DMS114 treated with DMSO at 0.1 percent for 48 hours (cell line): ENCODE measurements at regions not wholly inside any gene's neighbourhood (a gene's known extent, or its start where the extent isn't known, plus 50 kb on each side); places are given as distances from the start of the nearest gene placed in this dataset.
"Not testable (repeated sequence)": the region's sequence is repeated elsewhere in the genome, so short reads cannot be mapped to it uniquely, and the experiment has no call there.

Experiments
- DNase-seq: peaks from one replicate; lab custom pipeline; 2025; ENCODE audit not compliant: unreplicated experiment; lab: John Stamatoyannopoulos, UW

- DNase-seq = not testable (repeated sequence)
These were observed 283.0 kb downstream of the FOXL1 start for GRCh38 chr16:86861270-86861858.

- DNase-seq = no peak
These were observed 284.4 kb downstream of the FOXL1 start for GRCh38 chr16:86862595-86863280.

- no peak for DNase-seq
These were observed 285.3 kb downstream of the FOXL1 start for GRCh38 chr16:86863609-86864008.

GRCh38 chr16:86864586-86864985, 286.2 kb downstream of the FOXL1 start:
- DNase-seq = no peak

- DNase-seq = no peak
These were observed 287.7 kb downstream of the FOXL1 start for GRCh38 chr16:86865851-86866662.

GRCh38 chr16:86866986-86867722, 288.8 kb downstream of the FOXL1 start:
- no peak for DNase-seq

- no peak for DNase-seq
These were observed 289.7 kb downstream of the FOXL1 start for GRCh38 chr16:86868070-86868469.

- no peak for DNase-seq
These were observed 290.4 kb downstream of the FOXL1 start for GRCh38 chr16:86868786-86869185.

GRCh38 chr16:86869288-86870022, 291.1 kb downstream of the FOXL1 start:
- DNase-seq = peak; percentile 31

- no peak for DNase-seq
These were observed 292.0 kb downstream of the FOXL1 start for GRCh38 chr16:86870380-86870779.

GRCh38 chr16:86872131-86872530, 293.8 kb downstream of the FOXL1 start:
- DNase-seq = no peak

- DNase-seq = no peak
These were observed 294.5 kb downstream of the FOXL1 start for GRCh38 chr16:86872833-86873232.

GRCh38 chr16:86874141-86874540, 295.8 kb downstream of the FOXL1 start:
- no peak for DNase-seq

GRCh38 chr16:86876499-86876898, 298.1 kb downstream of the FOXL1 start:
- no peak for DNase-seq

- no peak for DNase-seq
These were observed 298.8 kb downstream of the FOXL1 start for GRCh38 chr16:86877108-86877507.

GRCh38 chr16:86877835-86878234, 299.5 kb downstream of the FOXL1 start:
- no peak for DNase-seq

- DNase-seq = no peak
These were observed 300.1 kb downstream of the FOXL1 start for GRCh38 chr16:86878236-86879080.

GRCh38 chr16:86879268-86879667, 300.9 kb downstream of the FOXL1 start:
- no peak for DNase-seq

GRCh38 chr16:86880316-86881117, 302.2 kb downstream of the FOXL1 start:
- no peak for DNase-seq
